Loucy (cell line): ENCODE measurements at regions not wholly inside any gene's neighbourhood (a gene's known extent, or its start where the extent isn't known, plus 50 kb on each side); places are given as distances from the start of the nearest gene placed in this dataset.

ENCODE experiments used
- EZH2phosphoT487 ChIP-seq: fragments of 200-600 bp; IDR thresholded peaks from 2 replicates; pipeline ENCODE4 v1.6.1; 2018; ENCODE audit warnings: antibody characterized with exemption, mild to moderate bottlenecking, moderate library complexity, borderline replicate concordance
- TF ChIP-seq, protein P1 (sequence below): fragments of 200-600 bp; sonication (generic); conservative IDR thresholded peaks from 2 replicates; pipeline ENCODE4 v1.5.1; 2014; ENCODE audit warnings: mild to moderate bottlenecking, antibody characterized with exemption, low read length

DNA sequence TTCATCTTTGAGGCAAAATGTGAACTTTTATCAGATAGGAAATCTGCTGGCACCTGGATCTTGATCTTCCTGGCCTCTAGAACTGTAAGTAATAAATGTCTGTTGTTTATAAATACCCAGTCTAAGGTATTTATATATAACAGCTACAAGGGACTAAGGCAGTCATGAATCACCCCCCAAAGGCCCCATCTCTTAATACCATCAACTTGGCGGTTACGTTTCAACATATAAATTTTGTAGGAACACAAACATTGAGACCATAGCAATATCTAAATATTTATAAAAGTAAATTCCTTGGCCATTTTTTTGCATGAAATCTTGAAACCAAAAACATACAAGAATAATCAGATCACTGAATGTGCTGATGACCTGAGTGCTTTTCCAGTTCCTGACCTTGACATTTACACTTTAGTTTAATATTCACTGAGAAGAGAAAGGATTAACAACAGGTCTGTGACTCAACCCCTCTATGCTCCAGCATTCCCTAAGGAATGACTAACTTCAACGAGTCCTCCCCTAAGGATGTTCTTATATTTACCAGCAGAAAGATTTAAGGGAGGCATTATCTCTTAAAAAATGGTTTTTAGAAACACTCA is 1438.5 kb upstream of the CELF2 start:
- TF ChIP-seq, protein P1, sequence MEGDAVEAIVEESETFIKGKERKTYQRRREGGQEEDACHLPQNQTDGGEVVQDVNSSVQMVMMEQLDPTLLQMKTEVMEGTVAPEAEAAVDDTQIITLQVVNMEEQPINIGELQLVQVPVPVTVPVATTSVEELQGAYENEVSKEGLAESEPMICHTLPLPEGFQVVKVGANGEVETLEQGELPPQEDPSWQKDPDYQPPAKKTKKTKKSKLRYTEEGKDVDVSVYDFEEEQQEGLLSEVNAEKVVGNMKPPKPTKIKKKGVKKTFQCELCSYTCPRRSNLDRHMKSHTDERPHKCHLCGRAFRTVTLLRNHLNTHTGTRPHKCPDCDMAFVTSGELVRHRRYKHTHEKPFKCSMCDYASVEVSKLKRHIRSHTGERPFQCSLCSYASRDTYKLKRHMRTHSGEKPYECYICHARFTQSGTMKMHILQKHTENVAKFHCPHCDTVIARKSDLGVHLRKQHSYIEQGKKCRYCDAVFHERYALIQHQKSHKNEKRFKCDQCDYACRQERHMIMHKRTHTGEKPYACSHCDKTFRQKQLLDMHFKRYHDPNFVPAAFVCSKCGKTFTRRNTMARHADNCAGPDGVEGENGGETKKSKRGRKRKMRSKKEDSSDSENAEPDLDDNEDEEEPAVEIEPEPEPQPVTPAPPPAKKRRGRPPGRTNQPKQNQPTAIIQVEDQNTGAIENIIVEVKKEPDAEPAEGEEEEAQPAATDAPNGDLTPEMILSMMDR, result no peak
- no peak for TF ChIP-seq EZH2phosphoT487
